BLaER1 (cell line): ENCODE measurements at regions not wholly inside any gene's neighbourhood (a gene's known extent, or its start where the extent isn't known, plus 50 kb on each side); places are given as distances from the start of the nearest gene placed in this dataset.

Experiments used
- H3K27ac ChIP-seq: shearing (Covaris generic); formaldehyde crosslinking; 2 replicates; pipeline ENCODE4 v1.8.1; 2022
- H3K27me3 ChIP-seq: shearing (Covaris generic); formaldehyde crosslinking; 2 replicates; pipeline ENCODE4 v1.8.1; 2022
- H3K36me3 ChIP-seq: shearing (Covaris generic); formaldehyde crosslinking; 2 replicates; pipeline ENCODE4 v1.8.1; 2022
- H3K4me1 ChIP-seq: shearing (Covaris generic); formaldehyde crosslinking; 2 replicates; pipeline ENCODE4 v1.8.1; 2022
- H3K4me2 ChIP-seq: shearing (Covaris generic); formaldehyde crosslinking; 2 replicates; pipeline ENCODE4 v1.8.1; 2022
- H3K4me3 ChIP-seq: shearing (Covaris generic); formaldehyde crosslinking; 2 replicates; pipeline ENCODE4 v1.8.1; 2022
- H3K9ac ChIP-seq: shearing (Covaris generic); formaldehyde crosslinking; 2 replicates; pipeline ENCODE4 v1.8.1; 2022
- H3K9me3 ChIP-seq: shearing (Covaris generic); formaldehyde crosslinking; 2 replicates; pipeline ENCODE4 v1.8.1; 2022
- H4K20me1 ChIP-seq: shearing (Covaris generic); formaldehyde crosslinking; 2 replicates; pipeline ENCODE4 v1.8.1; 2022
- Cebpa-rat ChIP-seq: shearing (Covaris generic); IDR thresholded peaks from 2 replicates; pipeline ENCODE4 v1.8.1; 2022

- no peaks in the 10 kb centered on the region for H3K36me3 ChIP-seq
- H3K9ac ChIP-seq = no peak overlapping the region
- no peaks in the 10 kb centered on the region for H4K20me1 ChIP-seq
- H3K9me3 ChIP-seq = no peaks in the 10 kb centered on the region
- no peak overlapping the region for H3K4me3 ChIP-seq
- H3K4me2 ChIP-seq = no peak overlapping the region
- no peak overlapping the region for H3K27ac ChIP-seq
- no peak for TF ChIP-seq Cebpa-rat
- no peaks in the 10 kb centered on the region for H3K4me1 ChIP-seq
- no peaks in the 10 kb centered on the region for H3K27me3 ChIP-seq
These were observed 102.9 kb downstream of the ISL1 start for GRCh38 chr5:51486158-51486557.

DNA sequence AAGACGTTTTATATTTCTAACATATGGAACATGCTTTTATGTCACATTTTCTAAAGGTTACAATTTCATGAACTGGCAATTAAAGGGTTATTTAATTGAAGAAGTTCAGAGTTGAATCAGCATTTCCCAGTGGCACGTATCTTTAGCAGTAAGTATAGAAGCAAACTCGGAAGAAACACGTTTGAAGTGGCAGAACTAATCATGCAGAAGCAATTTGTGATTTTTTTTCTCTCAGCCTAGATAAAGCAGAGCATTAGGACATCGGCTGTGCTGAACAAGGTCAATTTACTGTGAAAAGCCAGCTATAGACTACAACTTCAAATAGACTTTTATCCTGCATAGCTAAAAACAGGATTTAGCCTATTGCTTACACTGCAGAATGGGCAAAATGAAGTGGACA, 104.7 kb downstream of the ISL1 start:
- no peak overlapping the region for H3K27ac ChIP-seq
- H3K4me1 ChIP-seq = no peaks in the 10 kb centered on the region
- no peak overlapping the region for H3K4me2 ChIP-seq
- TF ChIP-seq Cebpa-rat = no peak
- no peaks in the 10 kb centered on the region for H4K20me1 ChIP-seq
- H3K36me3 ChIP-seq = no peaks in the 10 kb centered on the region
- H3K27me3 ChIP-seq = no peaks in the 10 kb centered on the region
- no peak overlapping the region for H3K4me3 ChIP-seq
- H3K9me3 ChIP-seq = no peaks in the 10 kb centered on the region
- no peak overlapping the region for H3K9ac ChIP-seq

- H3K9ac ChIP-seq = no peak overlapping the region
- no peaks in the 10 kb centered on the region for H3K36me3 ChIP-seq
- no peaks in the 10 kb centered on the region for H3K9me3 ChIP-seq
- no peaks in the 10 kb centered on the region for H3K4me1 ChIP-seq
- H3K27ac ChIP-seq = no peak overlapping the region
- no peaks in the 10 kb centered on the region for H4K20me1 ChIP-seq
- no peaks in the 10 kb centered on the region for H3K27me3 ChIP-seq
- H3K4me2 ChIP-seq = no peak overlapping the region
- TF ChIP-seq Cebpa-rat = no peak
- no peak overlapping the region for H3K4me3 ChIP-seq
These were observed 105.8 kb downstream of the ISL1 start for GRCh38 chr5:51488803-51489642.

GRCh38 chr5:51494821-51495220, 111.6 kb downstream of the ISL1 start:
- no peaks in the 10 kb centered on the region for H3K36me3 ChIP-seq
- no peaks in the 10 kb centered on the region for H3K4me1 ChIP-seq
- H4K20me1 ChIP-seq = no peaks in the 10 kb centered on the region
- H3K9ac ChIP-seq = no peak overlapping the region
- H3K4me3 ChIP-seq = no peak overlapping the region
- no peaks in the 10 kb centered on the region for H3K9me3 ChIP-seq
- H3K27me3 ChIP-seq = no peaks in the 10 kb centered on the region
- TF ChIP-seq Cebpa-rat = no peak
- H3K4me2 ChIP-seq = no peak overlapping the region
- no peak overlapping the region for H3K27ac ChIP-seq

DNA sequence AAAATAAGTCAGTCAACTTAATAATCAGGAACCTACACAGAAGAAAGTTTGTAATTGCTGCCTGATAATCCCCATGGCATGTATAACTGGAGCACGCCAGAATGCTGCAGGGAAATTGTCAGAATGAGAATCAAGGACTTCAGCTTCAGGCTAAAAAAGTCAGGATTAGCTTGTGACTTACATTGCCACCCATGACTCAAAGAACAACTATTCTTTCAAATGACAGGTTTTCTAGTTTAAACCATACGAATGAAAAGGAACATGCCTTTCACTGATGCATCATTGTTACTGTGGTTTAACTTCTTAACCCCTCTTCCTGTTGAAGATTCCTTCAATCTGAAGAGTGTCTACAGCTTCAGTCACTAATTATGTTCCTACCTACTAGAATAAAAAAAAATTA, 112.4 kb downstream of the ISL1 start:
- TF ChIP-seq Cebpa-rat = no peak
- Histone ChIP-seq H4K20me1 (no peaks in the 10 kb centered on the region), H3K4me3 (no peak overlapping the region), H3K9ac (no peak overlapping the region), H3K9me3 (no peaks in the 10 kb centered on the region), H3K36me3 (no peaks in the 10 kb centered on the region), H3K4me1 (no peaks in the 10 kb centered on the region), H3K27me3 (no peaks in the 10 kb centered on the region), H3K4me2 (no peak overlapping the region), H3K27ac (no peak overlapping the region)

DNA sequence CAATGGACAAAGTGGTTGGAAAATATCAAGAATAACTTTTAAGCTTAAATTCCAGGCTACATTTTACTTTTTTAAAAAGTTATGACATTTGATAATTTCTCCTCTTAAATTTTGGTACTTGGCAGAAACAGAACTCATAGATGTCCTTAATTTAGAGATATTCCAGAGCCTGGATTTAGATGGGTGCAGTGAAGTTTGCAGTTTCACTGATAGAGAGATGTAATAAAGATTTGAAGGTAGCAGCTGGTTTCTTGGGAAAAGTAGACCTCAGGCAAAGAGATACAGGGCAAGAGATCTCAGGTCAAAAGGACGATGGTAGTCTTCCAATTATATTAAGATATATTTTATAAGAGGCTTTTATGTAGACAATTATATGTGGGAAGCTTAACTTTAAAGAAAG, 134.6 kb downstream of the ISL1 start:
- Histone ChIP-seq H3K4me2 (no peak overlapping the region), H3K4me3 (no peak overlapping the region), H3K36me3 (no peaks in the 10 kb centered on the region), H3K4me1 (no peaks in the 10 kb centered on the region), H3K9me3 (no peaks in the 10 kb centered on the region), H3K9ac (no peak overlapping the region), H4K20me1 (no peaks in the 10 kb centered on the region), H3K27ac (no peak overlapping the region), H3K27me3 (no peaks in the 10 kb centered on the region)
- no peak for TF ChIP-seq Cebpa-rat

DNA sequence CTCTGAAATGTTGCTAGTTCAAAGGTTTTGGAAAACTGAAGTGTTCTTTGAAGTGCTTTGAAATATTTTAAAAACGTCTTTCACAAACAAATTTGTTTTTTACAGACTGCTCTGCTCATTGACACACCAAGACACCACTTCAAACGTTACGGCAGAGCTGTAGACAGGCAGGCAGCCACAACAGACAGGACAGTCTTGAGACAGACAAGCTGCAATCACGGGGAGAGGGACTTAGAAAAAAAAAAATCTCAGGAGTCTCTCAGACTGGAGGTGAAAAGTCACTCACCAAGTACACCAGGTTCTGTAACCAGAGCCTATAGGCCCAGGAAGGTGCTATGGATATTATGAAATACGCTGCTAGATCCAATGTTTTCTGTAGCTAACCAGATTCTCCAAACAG, 135.4 kb downstream of the ISL1 start:
- TF ChIP-seq Cebpa-rat = no peak
- H4K20me1 ChIP-seq = no peaks in the 10 kb centered on the region
- H3K36me3 ChIP-seq = no peaks in the 10 kb centered on the region
- H3K9me3 ChIP-seq = no peaks in the 10 kb centered on the region
- H3K27me3 ChIP-seq = no peaks in the 10 kb centered on the region
- H3K27ac ChIP-seq = no peak overlapping the region
- H3K9ac ChIP-seq = no peak overlapping the region
- no peaks in the 10 kb centered on the region for H3K4me1 ChIP-seq
- H3K4me3 ChIP-seq = no peak overlapping the region
- H3K4me2 ChIP-seq = no peak overlapping the region

DNA sequence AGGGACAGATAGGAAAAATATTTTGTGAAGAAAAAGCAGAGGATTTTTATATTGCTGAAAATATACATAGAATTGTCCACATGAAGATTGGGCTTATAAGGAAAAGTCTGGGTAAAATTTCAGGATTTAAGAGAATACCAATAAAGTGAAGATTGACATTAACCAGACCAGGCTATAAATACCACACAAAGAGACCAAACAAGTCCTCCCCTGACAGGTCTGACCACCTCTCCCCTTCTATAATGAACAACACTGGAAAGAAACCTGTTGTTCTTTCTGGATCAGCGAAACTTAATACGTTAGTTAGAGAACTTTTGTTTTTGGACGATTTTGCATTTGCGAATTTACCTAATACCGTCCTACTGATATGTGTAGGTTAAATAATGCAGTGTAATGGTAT, 138.3 kb downstream of the ISL1 start:
- Histone ChIP-seq H3K4me1 (no peaks in the 10 kb centered on the region), H3K9ac (no peak overlapping the region), H3K9me3 (no peaks in the 10 kb centered on the region), H3K4me3 (no peak overlapping the region), H3K36me3 (no peaks in the 10 kb centered on the region), H3K27me3 (no peaks in the 10 kb centered on the region), H3K4me2 (no peak overlapping the region), H4K20me1 (no peaks in the 10 kb centered on the region), H3K27ac (no peak overlapping the region)
- no peak for TF ChIP-seq Cebpa-rat

GRCh38 chr5:51539232-51539631, 156.0 kb downstream of the ISL1 start:
- no peak for TF ChIP-seq Cebpa-rat
- no peaks in the 10 kb centered on the region for H3K27me3 ChIP-seq
- peaks cover 4% of the 10 kb centered on the region for H3K4me1 ChIP-seq
- no peak overlapping the region for H3K27ac ChIP-seq
- no peak overlapping the region for H3K9ac ChIP-seq
- no peak overlapping the region for H3K4me2 ChIP-seq
- H4K20me1 ChIP-seq = no peaks in the 10 kb centered on the region
- no peaks in the 10 kb centered on the region for H3K9me3 ChIP-seq
- H3K36me3 ChIP-seq = no peaks in the 10 kb centered on the region
- H3K4me3 ChIP-seq = no peak overlapping the region

- Histone ChIP-seq H3K9ac (no peak overlapping the region), H3K9me3 (no peaks in the 10 kb centered on the region), H3K36me3 (no peaks in the 10 kb centered on the region), H3K27ac (no peak overlapping the region), H4K20me1 (no peaks in the 10 kb centered on the region), H3K4me3 (no peak overlapping the region), H3K4me1 (peaks cover 8% of the 10 kb centered on the region), H3K27me3 (no peaks in the 10 kb centered on the region), H3K4me2 (peak overlapping the region; percentile 31)
- TF ChIP-seq Cebpa-rat = no peak
These were observed 161.0 kb downstream of the ISL1 start for GRCh38 chr5:51544031-51544785.
